GM23248 (cell line): ENCODE measurements at regions not wholly inside any gene's neighbourhood (a gene's known extent, or its start where the extent isn't known, plus 50 kb on each side); places are given as distances from the start of the nearest gene placed in this dataset.
A peak's percentile ranks its signal among the peaks of the same experiment; 100 is the strongest.

ENCODE experiments used
- DNase-seq: peaks from one replicate; pipeline ENCODE4 v3.0.0-alpha.2; 2015
- H2AFZ ChIP-seq: fragments of 200-600 bp; sonication (generic); 2 replicates; pipeline ENCODE4 v1.6.1; 2016; ENCODE audit warnings: antibody characterized with exemption
- H3F3A ChIP-seq: fragments of 200-600 bp; sonication (generic); 2 replicates; pipeline ENCODE4 v1.6.1; 2016; ENCODE audit warnings: mild to moderate bottlenecking, antibody characterized with exemption, mixed run types; ENCODE audit not compliant: insufficient read depth
- H3K27ac ChIP-seq: fragments of 200-600 bp; sonication (generic); 2 replicates; pipeline ENCODE4 v1.5.1; 2016; ENCODE audit warnings: mild to moderate bottlenecking
- H3K27me3 ChIP-seq: fragments of 200-600 bp; sonication (generic); replicated peaks from 2 replicates; pipeline ENCODE4 v1.6.1; 2016; ENCODE audit warnings: mild to moderate bottlenecking; ENCODE audit not compliant: insufficient read depth
- H3K36me3 ChIP-seq: fragments of 200-600 bp; sonication (generic); 2 replicates; pipeline ENCODE4 v1.6.1; 2016; ENCODE audit warnings: low read depth, mild to moderate bottlenecking
- H3K4me1 ChIP-seq: fragments of 200-600 bp; sonication (generic); 2 replicates; pipeline ENCODE4 v1.6.1; 2016; ENCODE audit warnings: mild to moderate bottlenecking; ENCODE audit not compliant: insufficient read depth
- H3K4me2 ChIP-seq: fragments of 200-600 bp; sonication (generic); one replicate; pipeline ENCODE4 v1.6.1; 2016; ENCODE audit warnings: mild to moderate bottlenecking; ENCODE audit not compliant: unreplicated experiment
- H3K4me3 ChIP-seq: fragments of 200-600 bp; sonication (generic); 2 replicates; pipeline ENCODE4 v1.5.1; 2016; ENCODE audit warnings: mild to moderate bottlenecking
- H3K79me2 ChIP-seq: fragments of 200-600 bp; sonication (generic); 2 replicates; pipeline ENCODE4 v1.6.1; 2016; ENCODE audit warnings: mild to moderate bottlenecking; ENCODE audit not compliant: insufficient read depth
- H3K9ac ChIP-seq: fragments of 200-600 bp; sonication (generic); 2 replicates; pipeline ENCODE4 v1.6.1; 2016; ENCODE audit warnings: mild to moderate bottlenecking
- H3K9me2 ChIP-seq: fragments of 200-600 bp; sonication (generic); 2 replicates; pipeline ENCODE4 v1.6.1; 2016; ENCODE audit warnings: mixed run types, mild to moderate bottlenecking, moderate library complexity; ENCODE audit not compliant: insufficient read depth
- H3K9me3 ChIP-seq: fragments of 200-600 bp; sonication (generic); one replicate; pipeline ENCODE4 v1.6.1; 2017; ENCODE audit warnings: low read depth
- H4K20me1 ChIP-seq: fragments of 200-600 bp; sonication (generic); 2 replicates; pipeline ENCODE4 v1.6.0; 2016; ENCODE audit not compliant: insufficient read depth
- EZH2 ChIP-seq: fragments of 200-600 bp; sonication (generic); IDR thresholded peaks from 2 replicates; pipeline ENCODE4 v1.6.1; 2018; ENCODE audit warnings: antibody characterized with exemption, mild to moderate bottlenecking; ENCODE audit not compliant: insufficient read depth, poor library complexity, severe bottlenecking
- EZH2phosphoT487 ChIP-seq: fragments of 200-600 bp; sonication (generic); IDR thresholded peaks from 2 replicates; pipeline ENCODE4 v1.6.1; 2018; ENCODE audit warnings: antibody characterized with exemption, moderate library complexity, mild to moderate bottlenecking, low read depth; ENCODE audit not compliant: insufficient read depth
- WGBS, 2 experiments: methylation state at CpG; one replicate each; pipeline ENCODE4 v1.1.6; 2015 to 2017; ENCODE audit warnings: low lambda C conversion rate in 2 of 2, low coverage in 1 of 2; ENCODE audit errors: missing lambda C conversion rate in 2 of 2; 5-methylcytosine and 5-hydroxymethylcytosine counted together
- in situ Hi-C: fragments of 300-500 bp; cut with MboI; formaldehyde crosslinking; loops from 2 replicates; pipeline ENCODE4 v1.15.0; 2020

- no peaks in the 10 kb centered on the region for H3K4me1 ChIP-seq
- DNase-seq: no peak
- H3F3A ChIP-seq: no peaks in the 10 kb centered on the region
- H3K9me2 ChIP-seq: no peaks in the 10 kb centered on the region
- H4K20me1 ChIP-seq: no peaks in the 10 kb centered on the region
- H3K9me3 ChIP-seq: no peaks in the 10 kb centered on the region
- no peak overlapping the region for H3K27ac ChIP-seq
- in situ Hi-C loops: no loop called here
- H3K27me3 ChIP-seq: no peaks in the 10 kb centered on the region; the same call in 1 of the 2 replicates
- no peak overlapping the region for H2AFZ ChIP-seq
- H3K4me2 ChIP-seq: no peak overlapping the region
- TF ChIP-seq EZH2phosphoT487: no peak
- no peak for TF ChIP-seq EZH2
- H3K9ac ChIP-seq: no peak overlapping the region
- H3K36me3 ChIP-seq: no peaks in the 10 kb centered on the region
- H3K79me2 ChIP-seq: no peaks in the 10 kb centered on the region
- no peak overlapping the region for H3K4me3 ChIP-seq
These were observed 143.7 kb upstream of the ARHGAP42 start for GRCh38 chr11:100543386-100543785.

- TF ChIP-seq EZH2phosphoT487 (no peak), EZH2 (no peak)
- Histone ChIP-seq H3K9ac (no peak overlapping the region), H3K4me3 (no peak overlapping the region), H3K4me1 (no peaks in the 10 kb centered on the region), H3K4me2 (no peak overlapping the region), H3K79me2 (no peaks in the 10 kb centered on the region), H3F3A (no peaks in the 10 kb centered on the region), H3K27ac (no peak overlapping the region), H3K9me3 (no peaks in the 10 kb centered on the region), H2AFZ (no peak overlapping the region), H3K36me3 (no peaks in the 10 kb centered on the region), H4K20me1 (no peaks in the 10 kb centered on the region), H3K27me3 (peaks cover 7% of the 10 kb centered on the region; the same call in 1 of the 2 replicates), H3K9me2 (no peaks in the 10 kb centered on the region)
- in situ Hi-C loops: no loop called here
- 4 to 8% methylated on average over 2 of the region's 2 CpGs for WGBS, 2 experiments
- no peak for DNase-seq
These were observed 141.5 kb upstream of the ARHGAP42 start for GRCh38 chr11:100545556-100545955.

- H3K9ac ChIP-seq: no peak overlapping the region
- TF ChIP-seq EZH2 (no peak), EZH2phosphoT487 (no peak)
- no peak overlapping the region for H2AFZ ChIP-seq
- H3K4me3 ChIP-seq: no peak overlapping the region
- in situ Hi-C loops: no loop called here
- no peaks in the 10 kb centered on the region for H3F3A ChIP-seq
- no peaks in the 10 kb centered on the region for H3K36me3 ChIP-seq
- DNase-seq: no peak
- 88 to 95% methylated on average over 1 of the region's 1 CpG for WGBS, 2 experiments
- H4K20me1 ChIP-seq: no peaks in the 10 kb centered on the region
- H3K27ac ChIP-seq: no peak overlapping the region
- no peaks in the 10 kb centered on the region for H3K79me2 ChIP-seq
- peaks cover 7% of the 10 kb centered on the region; the same call in 1 of the 2 replicates for H3K27me3 ChIP-seq
- H3K9me3 ChIP-seq: no peaks in the 10 kb centered on the region
- no peaks in the 10 kb centered on the region for H3K9me2 ChIP-seq
- H3K4me1 ChIP-seq: no peaks in the 10 kb centered on the region
- H3K4me2 ChIP-seq: no peak overlapping the region
These were observed 141.1 kb upstream of the ARHGAP42 start for GRCh38 chr11:100545970-100546369.

- Histone ChIP-seq H3K9me3 (no peaks in the 10 kb centered on the region), H3K4me1 (no peaks in the 10 kb centered on the region), H3K79me2 (no peaks in the 10 kb centered on the region), H3F3A (no peaks in the 10 kb centered on the region), H3K9me2 (no peaks in the 10 kb centered on the region), H3K27me3 (peaks cover 13% of the 10 kb centered on the region), H3K4me3 (no peak overlapping the region), H3K9ac (no peak overlapping the region), H3K36me3 (no peaks in the 10 kb centered on the region), H2AFZ (no peak overlapping the region), H3K4me2 (no peak overlapping the region), H4K20me1 (no peaks in the 10 kb centered on the region), H3K27ac (no peak overlapping the region)
- whole genome bisulfite sequencing, 2 experiments: 58 to 72% methylated on average over 2 of the region's 2 CpGs
- no peak for TF ChIP-seq EZH2phosphoT487
- no peak for TF ChIP-seq EZH2
- peak; percentile 6 for DNase-seq
- in situ Hi-C loops: no loop called here
These were observed 140.4 kb upstream of the ARHGAP42 start for GRCh38 chr11:100546714-100547113.

- no peak overlapping the region for H3K27ac ChIP-seq
- no peak overlapping the region for H3K9ac ChIP-seq
- no peaks in the 10 kb centered on the region for H3F3A ChIP-seq
- in situ Hi-C loops: no loop called here
- no peaks in the 10 kb centered on the region for H3K9me3 ChIP-seq
- H3K79me2 ChIP-seq: no peaks in the 10 kb centered on the region
- peaks cover 33% of the 10 kb centered on the region for H3K27me3 ChIP-seq
- no peak overlapping the region for H2AFZ ChIP-seq
- H3K4me1 ChIP-seq: no peaks in the 10 kb centered on the region
- DNase-seq: no peak
- no peaks in the 10 kb centered on the region for H3K36me3 ChIP-seq
- no peak overlapping the region for H3K4me2 ChIP-seq
- no peak for TF ChIP-seq EZH2phosphoT487
- TF ChIP-seq EZH2: no peak
- H4K20me1 ChIP-seq: no peaks in the 10 kb centered on the region
- H3K4me3 ChIP-seq: no peak overlapping the region
- WGBS, 2 experiments: 80 to 82% methylated on average over 2 of the region's 2 CpGs
- no peaks in the 10 kb centered on the region for H3K9me2 ChIP-seq
These were observed 136.8 kb upstream of the ARHGAP42 start for GRCh38 chr11:100550298-100550697.
